Stimulated activated CD4-positive, alpha-beta T cell treated with anti-CD3 and anti-CD28 coated beads, Interleukin-12 subunit alpha, Interleukin-12 subunit beta, amount 100 ng/mL, for 24 hours (primary cell): ENCODE measurements at regions not wholly inside any gene's neighbourhood (a gene's known extent, or its start where the extent isn't known, plus 50 kb on each side); places are given as distances from the start of the nearest gene placed in this dataset.
A peak's percentile ranks its signal among the peaks of the same experiment; 100 is the strongest.

ENCODE experiments used
- DNase-seq, 2 experiments: peaks; one replicate each; pipeline ENCODE4 v3.0.0-alpha.2; 2020; ENCODE audit warnings: low read depth in 2 of 2

DNA sequence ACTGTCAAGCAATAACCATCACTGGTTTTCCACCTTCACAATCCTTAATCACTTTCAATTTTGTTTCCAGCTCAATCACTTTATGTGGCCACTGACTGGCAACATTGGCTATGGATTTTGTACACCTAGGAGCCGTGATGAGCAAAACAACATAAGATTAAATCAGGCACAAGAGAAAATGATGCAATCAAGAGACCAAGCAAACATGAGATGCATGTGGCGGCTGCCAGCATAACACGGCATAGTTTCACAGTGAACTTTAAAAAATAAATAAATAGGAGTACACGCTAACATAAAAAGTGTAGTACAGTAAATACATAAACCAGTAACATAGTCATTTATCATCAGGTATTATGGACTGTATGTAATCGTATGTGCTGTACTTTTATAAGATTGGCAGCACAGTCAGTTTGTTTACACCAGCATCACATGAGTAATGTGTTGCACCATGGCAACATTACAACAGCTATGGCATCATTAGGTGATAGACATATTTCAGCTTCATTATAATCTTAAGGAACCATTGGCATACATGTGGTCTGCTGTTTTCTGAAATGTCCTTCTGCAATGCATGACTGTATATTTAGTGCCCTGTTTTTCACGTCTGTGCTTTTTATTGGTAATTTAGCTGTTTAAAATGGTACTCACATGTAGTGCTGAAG lies 83.3 kb upstream of the PRDM11 start:
- DNase-seq, result no peak

- no peak for DNase-seq
Observed at GRCh38 chr11:45063669-45064068, 82.8 kb upstream of the PRDM11 start.

DNA sequence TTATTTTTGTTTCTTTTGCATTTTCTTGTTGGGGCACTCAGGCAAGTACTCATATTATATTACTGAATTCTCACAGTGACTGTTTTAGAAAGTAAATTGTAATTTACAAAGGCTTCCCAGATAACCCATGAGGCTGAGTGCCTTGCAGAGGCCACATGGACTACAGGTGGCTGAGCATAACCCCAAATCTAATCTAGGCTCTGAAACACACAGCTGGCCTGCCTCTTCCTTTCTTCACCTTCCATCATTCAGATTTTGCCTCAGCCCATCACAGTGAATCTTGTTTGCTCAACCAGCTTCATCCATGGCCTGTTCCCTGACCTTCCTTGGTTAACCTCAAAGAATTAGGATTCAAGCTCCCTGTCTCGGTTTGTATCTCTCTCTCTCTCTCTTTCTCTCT lies 78.5 kb upstream of the PRDM11 start:
- DNase-seq, result no peak

- no peak for DNase-seq
Observed at GRCh38 chr11:45071232-45071631, 75.2 kb upstream of the PRDM11 start.

DNA sequence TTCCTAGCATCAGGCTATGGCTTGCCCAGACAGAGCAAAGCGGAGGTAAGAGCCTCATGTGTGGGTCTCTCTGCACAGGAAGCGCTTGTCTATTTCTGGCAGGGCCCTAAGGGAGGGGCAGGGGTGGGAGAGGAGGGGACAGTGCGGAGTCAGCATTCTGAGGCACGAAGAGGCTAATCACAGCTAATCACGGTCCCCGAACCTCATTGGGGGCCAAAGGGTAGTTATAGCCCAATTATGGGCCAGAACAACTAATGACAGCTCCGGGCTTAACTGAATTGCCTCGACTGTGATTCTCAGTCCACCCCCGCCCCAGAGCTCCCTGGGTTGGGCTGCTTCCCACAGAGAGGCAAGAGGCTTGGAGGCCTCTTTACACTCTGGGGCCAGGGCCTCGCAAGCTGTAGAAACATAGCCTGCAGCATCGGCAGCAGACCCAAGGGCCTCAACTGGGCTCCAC lies 72.7 kb upstream of the PRDM11 start:
- DNase-seq, result no peak

GRCh38 chr11:45075519-45075918 lies 70.9 kb upstream of the PRDM11 start:
- no peak for DNase-seq

DNA sequence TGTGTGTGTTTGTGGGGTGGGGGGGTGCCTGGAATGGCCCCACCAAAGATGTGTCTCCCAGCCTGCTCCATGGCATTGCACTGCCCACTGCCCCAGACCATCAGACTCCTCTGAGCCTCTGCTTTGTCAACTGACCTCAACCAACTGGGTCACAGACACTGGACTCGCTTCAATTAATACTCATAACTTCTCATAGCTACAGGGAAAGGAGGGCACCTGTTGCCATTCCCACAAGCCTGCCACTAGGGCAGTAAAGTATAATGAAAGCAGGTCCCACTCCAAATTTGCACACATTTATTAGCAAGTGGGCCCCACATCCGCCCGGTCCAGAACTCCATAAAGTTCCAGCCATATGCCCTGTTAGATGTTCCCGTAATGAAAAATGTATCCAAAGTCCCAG lies 70.5 kb upstream of the PRDM11 start:
- DNase-seq, result no peak

- DNase-seq, result no peak
Observed at GRCh38 chr11:45076761-45077160, 69.7 kb upstream of the PRDM11 start.

GRCh38 chr11:45078236-45079074 lies 68.0 kb upstream of the PRDM11 start:
- no peak for DNase-seq

DNA sequence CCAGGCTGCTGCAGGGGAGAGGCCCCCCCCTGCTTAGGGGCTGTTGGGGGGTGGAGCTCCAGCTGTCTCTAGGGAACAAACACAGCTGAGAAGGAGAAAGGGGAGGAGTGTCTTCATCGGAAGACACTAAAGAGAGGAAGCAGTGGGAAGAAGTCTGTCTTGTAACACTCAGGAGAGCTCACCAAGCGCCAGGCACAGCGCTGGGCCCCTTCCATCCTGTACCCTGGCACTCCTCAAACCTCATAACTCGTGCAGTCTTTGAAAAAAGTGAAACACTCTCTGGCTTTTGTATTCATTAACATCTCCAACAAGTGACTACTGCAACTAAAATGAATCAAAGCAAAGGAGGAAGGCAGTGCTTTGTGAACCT lies 67.4 kb upstream of the PRDM11 start:
- no peak for DNase-seq

DNA sequence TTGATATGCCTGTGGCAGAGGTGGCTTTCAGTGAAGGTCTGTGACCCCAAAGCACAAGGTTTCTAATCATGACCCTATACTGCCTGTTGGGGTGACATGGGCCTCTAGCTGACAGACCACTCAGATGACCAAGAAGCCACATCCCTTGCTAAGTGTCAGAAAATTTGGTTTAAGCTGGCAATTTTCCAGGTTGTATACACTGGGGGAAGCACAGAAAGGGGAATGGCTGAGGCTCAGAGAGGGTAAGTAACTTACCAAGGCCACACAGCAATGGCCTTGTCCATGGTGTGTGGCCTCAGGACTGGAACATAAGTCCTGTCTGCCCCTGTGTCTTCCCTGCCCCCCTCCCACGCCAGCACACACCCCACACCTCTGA lies 66.9 kb upstream of the PRDM11 start:
- no peak for DNase-seq

DNA sequence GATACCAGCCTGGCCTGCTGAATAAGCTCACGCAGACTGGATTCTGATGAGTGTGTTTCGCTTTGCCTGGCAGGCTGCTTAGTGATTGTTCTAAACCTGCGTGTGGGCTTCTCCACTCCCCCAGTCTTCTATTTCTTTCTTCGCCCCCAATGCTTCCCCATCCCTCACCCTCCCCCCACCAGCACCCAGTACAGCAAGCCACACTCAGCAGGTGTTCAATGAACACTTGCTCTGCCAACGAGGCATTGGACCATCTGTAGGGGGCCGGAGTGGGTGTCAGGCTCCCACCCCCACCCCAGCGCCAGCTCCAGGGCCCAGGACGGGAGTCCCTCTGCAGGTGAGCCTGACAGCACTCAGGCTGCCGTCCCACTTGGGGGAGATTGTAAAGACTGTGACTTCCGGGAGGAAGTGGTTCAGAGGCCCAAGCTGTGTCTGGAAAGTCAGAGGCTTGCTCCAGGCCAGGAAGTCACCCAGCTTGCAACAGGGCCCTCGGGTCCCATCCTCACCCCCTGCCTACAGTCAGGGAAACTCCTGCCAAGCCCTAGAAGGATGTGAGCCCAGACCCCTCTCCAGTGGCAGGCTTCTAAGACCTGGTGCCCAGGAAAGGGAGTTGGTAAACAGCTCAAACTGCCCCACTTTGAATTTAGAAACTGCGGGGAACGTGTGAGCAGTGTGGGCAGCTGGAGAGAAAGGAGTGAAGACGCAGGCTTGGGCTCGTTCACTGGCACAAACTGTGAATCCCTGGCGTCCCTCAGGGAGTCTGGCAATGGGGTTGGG lies 66.3 kb upstream of the PRDM11 start:
- DNase-seq, result peak in 1 of 2 experiments; percentile 33

- no peak for DNase-seq
Observed at GRCh38 chr11:45082744-45083543, 63.5 kb upstream of the PRDM11 start.

DNA sequence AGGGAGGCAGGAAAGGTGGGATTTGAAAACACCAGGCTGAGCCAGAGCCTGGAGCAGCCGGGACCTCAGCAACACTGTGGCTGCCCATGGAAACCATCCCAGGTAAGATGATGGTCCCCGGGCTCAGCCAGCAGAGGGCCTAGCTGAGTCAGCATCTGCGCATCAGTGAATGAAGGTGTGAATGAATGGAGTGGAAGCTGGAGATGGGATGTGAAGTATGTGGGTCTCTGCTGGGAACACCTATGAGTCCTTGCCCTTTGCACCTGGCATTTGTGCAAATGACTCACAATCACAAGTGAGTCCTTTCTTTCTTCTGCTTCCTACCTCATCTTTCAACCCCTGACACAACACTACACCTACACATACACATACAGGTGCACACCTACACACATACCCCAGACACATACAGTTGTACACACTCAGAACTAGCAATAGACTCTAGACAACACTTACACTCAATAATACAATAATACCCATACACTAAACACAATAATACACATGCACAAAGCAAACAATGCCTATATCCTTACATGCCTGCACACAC lies 62.8 kb upstream of the PRDM11 start:
- no peak for DNase-seq

DNA sequence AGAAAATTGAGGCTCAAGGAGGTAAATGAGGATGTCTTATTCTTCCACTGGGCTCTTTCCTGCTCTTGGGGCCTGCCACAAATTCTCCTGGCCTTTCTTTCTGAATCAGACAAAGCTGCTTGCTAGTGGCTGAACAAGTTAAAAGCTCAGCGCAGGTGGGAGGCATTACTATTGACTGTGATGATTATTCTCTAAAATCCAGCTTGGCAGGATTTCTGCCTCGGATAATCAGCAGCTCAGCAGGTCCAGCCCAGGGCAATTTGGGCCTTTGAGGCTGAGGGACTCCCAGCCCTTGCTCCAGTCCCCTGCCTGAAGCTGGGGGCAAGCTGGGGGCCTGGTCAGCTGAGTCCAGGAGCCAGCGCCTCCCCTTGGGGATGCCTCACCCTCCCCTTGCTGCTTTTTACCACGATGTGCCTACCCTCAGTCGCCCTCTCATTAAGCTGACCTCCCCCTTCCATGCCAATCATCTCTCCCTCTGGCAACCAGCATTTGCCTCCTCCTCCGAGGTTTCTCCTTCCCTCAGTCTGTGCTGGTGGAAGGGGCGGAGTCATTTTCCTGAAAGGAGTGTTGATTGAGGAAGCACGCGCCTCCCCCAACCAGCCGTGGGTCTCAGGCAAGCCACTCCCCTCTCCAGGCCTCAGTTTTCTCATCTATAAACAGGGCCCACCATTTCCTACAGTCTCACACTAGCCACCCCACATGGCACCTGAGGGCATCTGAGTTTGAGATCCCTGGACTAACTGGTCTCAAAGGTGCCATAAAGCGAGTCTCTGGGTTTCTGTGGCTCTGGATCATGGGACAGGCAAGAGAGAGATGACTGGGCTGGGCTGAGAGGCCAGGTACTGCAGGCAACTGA lies 60.6 kb upstream of the PRDM11 start:
- DNase-seq, result no peak

DNA sequence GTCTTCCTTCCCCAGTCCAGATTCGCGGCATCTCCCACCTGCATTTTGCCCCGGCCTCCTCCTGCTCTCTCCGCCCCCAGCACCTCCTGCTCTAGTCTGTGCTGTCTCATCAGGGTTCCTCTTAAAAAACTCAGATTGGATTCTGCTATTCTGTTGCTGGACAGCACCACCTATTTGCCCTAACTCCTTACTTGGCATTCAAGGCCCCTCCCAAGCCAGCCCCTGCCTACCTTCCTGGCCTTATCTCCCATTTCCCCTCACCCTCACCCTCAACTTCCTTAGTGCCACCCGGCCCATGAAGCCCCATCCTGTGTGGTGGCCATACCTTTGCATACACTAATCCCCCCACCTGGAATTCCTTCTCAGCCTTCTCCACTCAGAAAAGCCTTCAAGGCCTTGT lies 59.9 kb upstream of the PRDM11 start:
- DNase-seq, result no peak

- no peak for DNase-seq
Observed at GRCh38 chr11:45087086-45087899, 59.1 kb upstream of the PRDM11 start.

DNA sequence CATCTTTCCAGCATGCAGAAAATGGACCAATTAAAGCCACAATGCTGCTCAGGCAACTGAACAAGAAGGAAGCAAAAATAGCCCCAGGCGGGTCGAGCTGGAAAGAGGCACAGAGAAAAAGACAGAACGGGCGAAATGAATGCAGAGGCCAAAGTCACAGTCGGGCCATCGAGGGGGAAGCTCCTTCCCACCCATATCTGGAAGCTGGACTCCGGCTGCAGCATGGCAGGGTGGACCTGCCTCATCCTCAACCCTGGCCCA lies 58.6 kb upstream of the PRDM11 start:
- no peak for DNase-seq

DNA sequence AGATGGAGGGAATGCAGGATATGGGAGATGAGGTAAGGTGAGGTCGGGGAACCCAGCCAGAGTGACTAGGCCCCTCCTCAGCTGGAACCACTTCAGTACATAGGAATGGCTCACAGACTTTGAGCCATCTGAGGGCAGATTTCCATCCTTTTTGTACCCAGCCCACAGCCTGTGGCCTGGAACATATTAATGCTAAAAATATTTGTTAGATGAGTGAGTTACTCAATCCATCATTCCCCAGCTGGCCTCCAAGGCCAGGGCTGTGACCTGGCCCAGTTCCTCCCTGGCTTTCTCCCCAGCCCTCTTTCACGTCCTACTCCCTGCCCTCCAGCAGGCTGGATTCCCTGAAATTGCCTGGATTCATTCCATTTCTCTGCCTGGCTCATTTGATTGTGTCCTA lies 57.2 kb upstream of the PRDM11 start:
- DNase-seq, result no peak
